GM10248 (cell line): ENCODE measurements at regions not wholly inside any gene's neighbourhood (a gene's known extent, or its start where the extent isn't known, plus 50 kb on each side); places are given as distances from the start of the nearest gene placed in this dataset.
"Not testable (repeated sequence)": the region's sequence is repeated elsewhere in the genome, so short reads cannot be mapped to it uniquely, and the experiment has no call there.

Experiments used
- CTCF ChIA-PET: fragments of 300-600 bp; sonication (Branson Sonifier 250); formaldehyde crosslinking; extraction: SDS; loops from one replicate; lab custom pipeline; 2021; ENCODE audit warnings: antibody characterized with exemption; lab: Yijun Ruan, JAX
- POLR2A ChIA-PET: fragments of 350-650 bp; sonication (Branson Sonifier 250); formaldehyde crosslinking; extraction: SDS; loops from one replicate; lab custom pipeline; 2020; ENCODE audit warnings: antibody characterized with exemption; lab: Yijun Ruan, JAX
- DNase-seq: peaks from one replicate; pipeline ENCODE4 v3.0.0; 2012; ENCODE audit errors: extremely low spot score
- TF ChIP-seq, protein P1 (sequence below): IDR thresholded peaks from 2 replicates; pipeline ENCODE4 v1.5.1; 2012; ENCODE audit warnings: mild to moderate bottlenecking, low read depth; ENCODE audit errors: extremely low read depth, missing control alignments, control extremely low read depth

DNA sequence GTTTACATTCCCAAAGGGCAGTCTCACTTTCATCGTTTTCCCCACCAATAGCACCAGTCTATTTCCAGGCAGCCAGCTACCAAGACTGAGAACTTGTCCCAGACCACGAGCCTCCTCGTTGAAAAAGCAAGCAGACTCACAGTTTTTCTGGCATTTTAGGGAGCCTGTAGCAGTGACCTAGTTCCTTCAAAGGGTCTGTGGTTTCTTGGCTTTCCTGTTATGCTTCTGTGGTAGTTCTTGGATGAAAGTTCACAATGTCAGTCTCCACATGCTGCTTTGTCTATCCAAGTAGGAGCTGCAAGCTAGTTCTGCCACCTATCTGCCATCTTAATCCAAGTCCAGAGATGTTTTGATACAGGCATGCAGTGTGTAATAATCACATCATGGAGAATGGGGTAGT is 151.6 kb upstream of the ZC4H2 start:
- DNase-seq, result no peak
- ChIA-PET POLR2A (no interaction called here), CTCF (no interaction called here)
- TF ChIP-seq, protein P1, sequence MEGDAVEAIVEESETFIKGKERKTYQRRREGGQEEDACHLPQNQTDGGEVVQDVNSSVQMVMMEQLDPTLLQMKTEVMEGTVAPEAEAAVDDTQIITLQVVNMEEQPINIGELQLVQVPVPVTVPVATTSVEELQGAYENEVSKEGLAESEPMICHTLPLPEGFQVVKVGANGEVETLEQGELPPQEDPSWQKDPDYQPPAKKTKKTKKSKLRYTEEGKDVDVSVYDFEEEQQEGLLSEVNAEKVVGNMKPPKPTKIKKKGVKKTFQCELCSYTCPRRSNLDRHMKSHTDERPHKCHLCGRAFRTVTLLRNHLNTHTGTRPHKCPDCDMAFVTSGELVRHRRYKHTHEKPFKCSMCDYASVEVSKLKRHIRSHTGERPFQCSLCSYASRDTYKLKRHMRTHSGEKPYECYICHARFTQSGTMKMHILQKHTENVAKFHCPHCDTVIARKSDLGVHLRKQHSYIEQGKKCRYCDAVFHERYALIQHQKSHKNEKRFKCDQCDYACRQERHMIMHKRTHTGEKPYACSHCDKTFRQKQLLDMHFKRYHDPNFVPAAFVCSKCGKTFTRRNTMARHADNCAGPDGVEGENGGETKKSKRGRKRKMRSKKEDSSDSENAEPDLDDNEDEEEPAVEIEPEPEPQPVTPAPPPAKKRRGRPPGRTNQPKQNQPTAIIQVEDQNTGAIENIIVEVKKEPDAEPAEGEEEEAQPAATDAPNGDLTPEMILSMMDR, result no peak

DNA sequence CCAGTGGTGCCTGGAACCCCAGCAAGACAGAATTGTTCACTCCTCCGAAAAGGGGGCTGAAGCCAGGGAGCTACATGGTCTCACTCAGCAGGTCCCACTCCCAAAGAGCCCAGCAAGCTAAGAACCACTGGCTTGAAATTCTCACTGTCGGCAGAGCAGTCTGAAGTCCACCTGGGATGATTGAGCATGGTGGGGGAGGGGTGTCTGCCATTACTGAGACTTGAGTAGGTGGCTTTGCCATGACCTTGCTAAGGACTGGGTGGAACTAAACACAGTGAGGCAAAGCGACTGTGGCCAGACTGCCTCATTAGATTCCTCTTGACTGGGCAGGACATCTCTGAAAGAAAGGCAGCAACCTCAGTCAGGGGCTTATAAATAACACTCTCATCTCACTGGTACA is 122.6 kb upstream of the ZC4H2 start:
- TF ChIP-seq, protein P1, result no peak
- CTCF ChIA-PET, result no interaction called here
- DNase-seq, result no peak
- POLR2A ChIA-PET, result no interaction called here

DNA sequence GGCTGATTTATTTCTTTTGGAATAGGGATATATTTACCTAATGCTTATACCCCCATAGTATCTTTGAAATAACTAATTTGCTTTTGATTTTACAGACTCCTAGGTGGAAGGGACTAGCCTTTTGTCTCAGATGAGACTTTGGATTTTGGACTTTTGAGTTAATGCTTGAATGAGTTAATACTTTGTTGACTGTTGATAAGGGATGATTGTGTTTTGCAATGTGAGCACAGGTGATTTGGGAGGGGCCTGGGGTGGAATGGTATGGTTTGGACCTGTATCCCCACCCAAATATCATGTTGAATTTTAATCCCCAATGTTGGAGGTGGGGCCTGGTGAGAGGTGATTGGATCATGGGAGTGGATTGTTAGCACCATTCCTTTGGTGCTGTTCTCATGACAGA is 117.4 kb upstream of the ZC4H2 start:
- DNase-seq, result no peak
- POLR2A ChIA-PET, result no interaction called here
- CTCF ChIA-PET, result no interaction called here
- TF ChIP-seq, protein P1, result no peak

DNA sequence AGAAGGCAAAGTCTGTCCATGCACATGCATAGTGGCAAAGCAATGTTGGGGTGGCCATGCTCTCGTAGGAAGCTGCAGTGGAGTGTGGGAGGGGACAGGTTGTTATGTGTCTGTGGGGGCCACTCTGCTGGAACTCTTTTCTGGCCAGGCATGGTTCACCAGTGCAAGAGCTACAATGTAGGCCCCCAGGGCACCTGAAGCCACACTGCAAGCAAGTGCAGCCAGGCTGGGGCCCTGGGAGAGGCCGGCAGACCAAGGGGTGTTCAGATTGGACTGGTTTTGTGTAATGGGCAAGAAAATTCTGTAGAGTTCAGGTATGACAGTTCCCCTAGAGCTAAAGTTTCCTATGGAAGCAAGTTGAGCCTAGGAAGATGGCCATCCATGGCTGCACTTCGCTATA is 97.0 kb upstream of the ZC4H2 start:
- POLR2A ChIA-PET, result no interaction called here
- TF ChIP-seq, protein P1, result no peak
- CTCF ChIA-PET, result no interaction called here
- DNase-seq, result no peak

DNA sequence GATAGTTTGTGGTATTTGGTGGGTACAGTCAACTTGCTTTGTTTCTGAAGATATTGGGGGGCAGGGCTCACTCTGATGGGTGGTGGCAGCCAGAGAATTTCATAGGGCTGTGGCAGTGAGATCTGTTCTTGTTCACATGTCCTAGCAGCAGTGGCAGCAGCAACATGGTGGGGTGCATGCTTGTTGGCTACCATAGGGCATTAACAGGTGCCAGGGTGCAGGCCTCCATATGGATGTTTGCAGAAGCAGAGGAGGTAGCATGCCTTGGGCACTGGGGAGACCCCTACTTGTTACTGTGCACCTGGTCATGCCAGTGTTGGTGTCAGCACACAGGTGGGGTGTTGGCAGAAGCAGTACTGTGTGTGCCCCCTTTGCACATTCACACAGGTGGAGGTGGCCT is 96.3 kb upstream of the ZC4H2 start:
- TF ChIP-seq, protein P1, result no peak
- CTCF ChIA-PET, result no interaction called here
- DNase-seq, result no peak
- POLR2A ChIA-PET, result no interaction called here

DNA sequence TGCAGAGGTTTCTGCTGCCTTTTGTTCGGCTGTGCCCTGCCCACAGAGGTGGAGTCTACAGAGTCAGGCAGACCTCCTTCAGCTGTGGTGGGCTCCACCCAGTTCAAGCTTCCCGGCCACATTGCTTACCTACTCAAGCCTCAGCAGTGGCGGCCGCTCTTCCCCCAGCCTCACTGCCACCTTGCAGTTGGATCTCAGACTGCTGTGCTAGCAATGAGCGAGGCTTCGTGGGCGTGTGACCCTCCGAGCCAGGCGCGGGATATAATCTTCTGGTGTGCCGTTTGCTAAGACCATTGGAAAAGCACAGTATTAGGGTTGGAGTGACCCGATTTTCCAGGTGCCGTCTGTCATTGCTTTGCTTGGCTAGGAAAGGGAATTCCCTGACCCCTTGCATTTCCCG is 82.4 kb upstream of the ZC4H2 start:
- DNase-seq, POLR2A ChIA-PET: not testable (repeated sequence)
- CTCF ChIA-PET, result interaction anchor here (1.6 kb wide), 1 partner anchor 393 kb away, joined by 3 read pairs; no protein-coding TSS in a partner anchor

DNA sequence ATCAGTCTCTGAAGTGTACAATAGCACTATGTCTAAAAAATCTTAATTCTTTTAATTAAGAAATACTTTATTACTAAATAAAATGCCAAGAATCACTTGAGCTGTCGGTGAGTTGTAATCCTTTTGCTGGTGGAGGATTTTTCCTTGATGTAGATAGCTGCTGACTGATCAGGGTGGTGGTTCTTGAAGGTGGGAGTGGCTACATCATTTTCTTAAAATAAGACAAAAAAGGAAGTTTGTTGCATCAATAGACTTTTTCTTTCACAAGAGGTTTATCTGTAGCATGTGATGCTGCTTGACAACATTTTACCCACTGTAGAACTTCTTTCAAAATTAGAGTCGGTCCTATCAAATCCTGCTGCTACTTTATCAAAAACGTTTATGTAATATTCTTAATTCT is 68.8 kb upstream of the ZC4H2 start:
- no peak for DNase-seq
- ChIA-PET POLR2A (no interaction called here), CTCF (no interaction called here)
- TF ChIP-seq, protein P1, result no peak
